ENCODE measurements at regions not wholly inside any gene's neighbourhood (a gene's known extent, or its start where the extent isn't known, plus 50 kb on each side); places are given as distances from the start of the nearest gene placed in this dataset.

DNA sequence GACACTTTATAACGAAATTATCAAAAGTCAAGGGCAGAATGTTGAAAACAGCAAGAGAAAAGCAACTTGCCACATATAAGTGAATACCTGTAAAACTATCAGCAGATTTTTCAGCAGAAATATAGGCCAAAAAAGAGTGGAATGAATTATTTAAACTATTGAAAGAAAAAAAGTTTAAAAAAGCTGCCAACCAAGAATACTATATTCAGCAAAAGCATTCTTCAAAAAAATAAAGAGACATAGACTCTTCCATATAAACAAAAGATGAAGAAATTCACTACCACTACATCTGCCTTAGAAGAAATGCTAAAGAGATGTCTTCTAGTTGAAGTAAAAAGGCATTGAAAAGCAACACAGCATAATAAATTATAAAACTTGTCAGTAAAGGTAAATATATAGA, 80.6 kb upstream of the CPNE8 start:
- intact Hi-C loops (cut with micrococcal nuclease; ENCODE audit: unreplicated experiment), result no loop called here
- Mint-ChIP-seq H3K9me3 (ENCODE audit: low read depth, unreplicated experiment) (peaks cover 7% of the 10 kb centered on the region), H3K27me3 (ENCODE audit: unreplicated experiment) (no peaks in the 10 kb centered on the region), H3K4me1 (ENCODE audit: low read depth, unreplicated experiment) (no peaks in the 10 kb centered on the region), H3K4me3 (ENCODE audit: low read depth, unreplicated experiment) (no peak overlapping the region), H3K27ac (ENCODE audit: unreplicated experiment) (no peak overlapping the region), H3K36me3 (ENCODE audit: insufficient read depth, unreplicated experiment) (peaks cover 3% of the 10 kb centered on the region)
- CTCF ChIA-PET, result no interaction called here
- DNase-seq, result no peak
- TF ChIP-seq, protein P1, sequence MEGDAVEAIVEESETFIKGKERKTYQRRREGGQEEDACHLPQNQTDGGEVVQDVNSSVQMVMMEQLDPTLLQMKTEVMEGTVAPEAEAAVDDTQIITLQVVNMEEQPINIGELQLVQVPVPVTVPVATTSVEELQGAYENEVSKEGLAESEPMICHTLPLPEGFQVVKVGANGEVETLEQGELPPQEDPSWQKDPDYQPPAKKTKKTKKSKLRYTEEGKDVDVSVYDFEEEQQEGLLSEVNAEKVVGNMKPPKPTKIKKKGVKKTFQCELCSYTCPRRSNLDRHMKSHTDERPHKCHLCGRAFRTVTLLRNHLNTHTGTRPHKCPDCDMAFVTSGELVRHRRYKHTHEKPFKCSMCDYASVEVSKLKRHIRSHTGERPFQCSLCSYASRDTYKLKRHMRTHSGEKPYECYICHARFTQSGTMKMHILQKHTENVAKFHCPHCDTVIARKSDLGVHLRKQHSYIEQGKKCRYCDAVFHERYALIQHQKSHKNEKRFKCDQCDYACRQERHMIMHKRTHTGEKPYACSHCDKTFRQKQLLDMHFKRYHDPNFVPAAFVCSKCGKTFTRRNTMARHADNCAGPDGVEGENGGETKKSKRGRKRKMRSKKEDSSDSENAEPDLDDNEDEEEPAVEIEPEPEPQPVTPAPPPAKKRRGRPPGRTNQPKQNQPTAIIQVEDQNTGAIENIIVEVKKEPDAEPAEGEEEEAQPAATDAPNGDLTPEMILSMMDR (IDR thresholded peaks at IDR 0.05; ENCODE audit: unreplicated experiment), result no peak
- no TSS peak for BruUV-seq (replicated peaks)

DNA sequence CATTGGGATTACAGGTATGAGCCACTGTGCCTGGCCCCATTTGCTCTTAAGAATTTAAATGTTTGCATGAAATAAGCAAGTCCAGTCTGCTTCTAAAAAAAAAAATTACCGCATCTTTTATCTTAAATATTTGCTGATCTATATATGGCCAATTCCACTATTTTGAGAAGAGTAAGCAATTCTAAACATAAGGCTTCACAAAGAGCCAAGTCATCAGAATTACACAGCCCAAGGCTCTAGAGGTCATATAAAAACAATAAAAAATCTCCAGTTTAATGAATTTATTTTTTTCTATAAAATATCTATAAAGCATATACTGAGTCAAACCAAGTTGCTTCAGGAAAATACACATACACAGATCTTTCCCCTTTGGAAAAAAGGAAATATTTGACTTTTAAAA, 79.0 kb upstream of the CPNE8 start:
- CTCF ChIA-PET, result no interaction called here
- DNase-seq, result no peak
- Mint-ChIP-seq H3K27ac (ENCODE audit: unreplicated experiment) (no peak overlapping the region), H3K9me3 (ENCODE audit: low read depth, unreplicated experiment) (peaks cover 7% of the 10 kb centered on the region), H3K27me3 (ENCODE audit: unreplicated experiment) (no peaks in the 10 kb centered on the region), H3K36me3 (ENCODE audit: insufficient read depth, unreplicated experiment) (peaks cover 3% of the 10 kb centered on the region), H3K4me3 (ENCODE audit: low read depth, unreplicated experiment) (no peak overlapping the region), H3K4me1 (ENCODE audit: low read depth, unreplicated experiment) (no peaks in the 10 kb centered on the region)
- intact Hi-C loops (cut with micrococcal nuclease; ENCODE audit: unreplicated experiment), result no loop called here
- no TSS peak for BruUV-seq (replicated peaks)
- TF ChIP-seq, protein P1 (IDR thresholded peaks at IDR 0.05; ENCODE audit: unreplicated experiment), result no peak

DNA sequence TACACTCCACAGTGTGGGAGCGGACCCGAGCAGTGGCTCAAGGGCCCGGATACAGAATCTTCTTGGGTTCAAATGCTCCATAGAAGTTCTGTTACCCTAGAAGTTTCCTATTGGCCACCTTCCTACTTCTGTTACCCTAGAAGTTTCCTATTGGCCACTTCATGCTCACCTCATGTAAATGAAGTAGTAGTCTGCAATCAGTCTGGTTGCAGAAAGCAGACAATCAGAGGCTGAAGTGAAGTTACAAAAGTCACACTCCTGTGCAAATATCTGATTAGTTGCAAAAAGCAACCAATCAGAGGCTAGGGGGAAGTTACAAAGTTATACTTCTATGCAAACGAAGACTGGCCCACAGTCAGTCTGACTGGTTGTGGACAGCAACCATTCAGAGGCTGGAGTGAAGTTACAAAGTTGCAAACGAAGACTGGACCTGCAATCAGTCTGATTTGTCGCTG, 77.8 kb upstream of the CPNE8 start:
- no peak overlapping the region for H3K4me3 Mint-ChIP-seq (ENCODE audit: low read depth, unreplicated experiment)
- H3K4me1 Mint-ChIP-seq (ENCODE audit: low read depth, unreplicated experiment), result no peaks in the 10 kb centered on the region
- peaks cover 3% of the 10 kb centered on the region for H3K36me3 Mint-ChIP-seq (ENCODE audit: insufficient read depth, unreplicated experiment)
- no peak overlapping the region for H3K27ac Mint-ChIP-seq (ENCODE audit: unreplicated experiment)
- no peaks in the 10 kb centered on the region for H3K27me3 Mint-ChIP-seq (ENCODE audit: unreplicated experiment)
- DNase-seq, result no peak
- CTCF ChIA-PET, result no interaction called here
- no TSS peak for BruUV-seq (replicated peaks)
- peaks cover 7% of the 10 kb centered on the region for H3K9me3 Mint-ChIP-seq (ENCODE audit: low read depth, unreplicated experiment)
- TF ChIP-seq, protein P1 (IDR thresholded peaks at IDR 0.05; ENCODE audit: unreplicated experiment), result no peak
- intact Hi-C loops (cut with micrococcal nuclease; ENCODE audit: unreplicated experiment), result no loop called here

DNA sequence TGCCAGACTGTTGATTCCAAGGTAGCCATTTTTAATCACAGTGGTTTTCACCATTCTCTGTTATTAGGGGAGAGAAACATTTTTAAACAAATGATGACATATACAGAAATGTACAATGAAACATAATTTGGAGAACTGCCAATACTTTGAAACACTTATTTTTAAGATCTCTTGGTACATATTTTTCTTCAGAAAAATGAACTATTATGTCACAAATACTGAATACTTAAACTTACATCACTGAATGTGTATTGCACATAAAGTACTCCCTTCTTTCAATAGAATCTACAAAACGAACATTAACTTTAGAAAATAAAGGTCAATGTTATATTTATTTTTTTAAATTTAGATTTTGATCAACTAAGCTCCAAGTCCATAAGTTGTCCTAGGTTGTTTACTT, 71.7 kb upstream of the CPNE8 start:
- TF ChIP-seq, protein P1 (IDR thresholded peaks at IDR 0.05; ENCODE audit: unreplicated experiment), result no peak
- Mint-ChIP-seq H3K9me3 (ENCODE audit: low read depth, unreplicated experiment) (peaks cover 6% of the 10 kb centered on the region), H3K27ac (ENCODE audit: unreplicated experiment) (no peak overlapping the region), H3K4me3 (ENCODE audit: low read depth, unreplicated experiment) (no peak overlapping the region), H3K27me3 (ENCODE audit: unreplicated experiment) (no peaks in the 10 kb centered on the region), H3K36me3 (ENCODE audit: insufficient read depth, unreplicated experiment) (no peaks in the 10 kb centered on the region), H3K4me1 (ENCODE audit: low read depth, unreplicated experiment) (no peaks in the 10 kb centered on the region)
- CTCF ChIA-PET, result no interaction called here
- intact Hi-C loops (cut with micrococcal nuclease; ENCODE audit: unreplicated experiment), result no loop called here
- no TSS peak for BruUV-seq (replicated peaks)
- DNase-seq, result no peak

DNA sequence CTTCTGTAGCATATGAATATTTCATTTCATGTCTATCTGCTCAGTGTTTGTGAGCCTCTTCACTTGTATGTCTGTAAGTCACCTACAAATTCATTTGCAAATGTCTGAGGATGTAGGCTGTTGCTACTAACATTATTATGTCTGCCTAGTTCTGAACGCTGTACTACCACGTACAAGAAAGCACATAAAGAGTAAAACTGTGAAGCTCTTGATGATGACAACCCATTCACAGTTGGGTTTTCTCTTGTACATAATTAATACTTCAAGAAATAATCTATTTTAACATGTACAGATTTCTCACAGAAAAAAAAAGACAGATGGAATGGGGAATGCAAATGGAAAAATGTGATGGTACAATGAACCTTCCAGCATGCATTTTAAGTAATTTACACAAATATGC, 64.3 kb upstream of the CPNE8 start:
- Mint-ChIP-seq H3K27me3 (ENCODE audit: unreplicated experiment) (no peaks in the 10 kb centered on the region), H3K36me3 (ENCODE audit: insufficient read depth, unreplicated experiment) (no peaks in the 10 kb centered on the region), H3K27ac (ENCODE audit: unreplicated experiment) (no peak overlapping the region), H3K9me3 (ENCODE audit: low read depth, unreplicated experiment) (peaks cover 6% of the 10 kb centered on the region), H3K4me1 (ENCODE audit: low read depth, unreplicated experiment) (no peaks in the 10 kb centered on the region), H3K4me3 (ENCODE audit: low read depth, unreplicated experiment) (no peak overlapping the region)
- CTCF ChIA-PET, result no interaction called here
- BruUV-seq (replicated peaks), result no TSS peak
- intact Hi-C loops (cut with micrococcal nuclease; ENCODE audit: unreplicated experiment), result no loop called here
- TF ChIP-seq, protein P1 (IDR thresholded peaks at IDR 0.05; ENCODE audit: unreplicated experiment), result no peak
- no peak for DNase-seq

All from Calu3 (cell line).